WTC11 (cell line): ENCODE measurements at regions not wholly inside any gene's neighbourhood (a gene's known extent, or its start where the extent isn't known, plus 50 kb on each side); places are given as distances from the start of the nearest gene placed in this dataset.
"Not testable (repeated sequence)": the region's sequence is repeated elsewhere in the genome, so short reads cannot be mapped to it uniquely, and the experiment has no call there.

Source experiments
- ATAC-seq: fragments of 200-7000 bp; cut with Tn5 transposase; 2 replicates; pipeline ENCODE4 v1.10.0; 2021; ENCODE audit warnings: mild to moderate bottlenecking, moderate library complexity
- CTCF ChIA-PET: fragments of 300-600 bp; sonication (Branson Sonifier 250); formaldehyde crosslinking; loops from one replicate; lab custom pipeline; 2021; ENCODE audit warnings: antibody characterized with exemption; lab: Charles Lee
- POLR2A ChIA-PET: fragments of 350-600 bp; sonication (Branson Sonifier 250); formaldehyde crosslinking; loops from one replicate; lab custom pipeline; 2021; ENCODE audit warnings: antibody characterized with exemption; lab: Charles Lee
- DNase-seq: peaks from one replicate; pipeline ENCODE4 v3.0.0; 2021; ENCODE audit warnings: low spot score
- H3K27ac Mint-ChIP-seq: 2 replicates; pipeline ENCODE4 v1.8.0; 2021; ENCODE audit warnings: mixed read lengths
- H3K27me3 Mint-ChIP-seq: 2 replicates; pipeline ENCODE4 v1.8.0; 2021; ENCODE audit warnings: low read depth, mild to moderate bottlenecking, moderate library complexity, mixed read lengths
- H3K36me3 Mint-ChIP-seq: 2 replicates; pipeline ENCODE4 v1.8.0; 2021; ENCODE audit warnings: mixed read lengths
- H3K4me1 Mint-ChIP-seq: 2 replicates; pipeline ENCODE4 v1.8.0; 2022; ENCODE audit warnings: mixed read lengths
- H3K4me3 Mint-ChIP-seq: 2 replicates; pipeline ENCODE4 v1.8.0; 2021; ENCODE audit warnings: mild to moderate bottlenecking, moderate library complexity, mixed read lengths
- H3K9me3 Mint-ChIP-seq: 2 replicates; pipeline ENCODE4 v1.8.0; 2021; ENCODE audit warnings: mixed read lengths
- ATF1 ChIP-seq: sonication (generic); formaldehyde crosslinking; IDR thresholded peaks from 2 replicates; pipeline ENCODE4 v1.8.1; 2023; ENCODE audit warnings: mild to moderate bottlenecking, moderate library complexity, missing genetic modification reagents
- CREM ChIP-seq: sonication (generic); formaldehyde crosslinking; IDR thresholded peaks from 2 replicates; pipeline ENCODE4 v1.8.1; 2022; ENCODE audit warnings: mild to moderate bottlenecking, missing genetic modification reagents, moderate library complexity
- FOXK1 ChIP-seq: sonication (generic); formaldehyde crosslinking; IDR thresholded peaks from 2 replicates; pipeline ENCODE4 v1.8.0; 2022; ENCODE audit warnings: mild to moderate bottlenecking, moderate library complexity, missing genetic modification reagents
- HMGA2 ChIP-seq: fragments of 250-450 bp; sonication (Bioruptor Pico); IDR thresholded peaks from 2 replicates; pipeline ENCODE4 v1.4.0; 2021; ENCODE audit warnings: mild to moderate bottlenecking, moderate library complexity
- MYBL2 ChIP-seq: sonication (generic); formaldehyde crosslinking; IDR thresholded peaks from 2 replicates; pipeline ENCODE4 v1.8.1; 2023; ENCODE audit warnings: mild to moderate bottlenecking, moderate library complexity, missing genetic modification reagents
- NFATC4 ChIP-seq: fragments of 250-450 bp; sonication (Bioruptor Pico); IDR thresholded peaks from 2 replicates; pipeline ENCODE4 v1.9.0; 2021; ENCODE audit warnings: mild to moderate bottlenecking
- NFE2L1 ChIP-seq: sonication (generic); formaldehyde crosslinking; IDR thresholded peaks from 2 replicates; pipeline ENCODE4 v1.8.1; 2023; ENCODE audit warnings: missing genetic modification reagents
- NFYB ChIP-seq: sonication (generic); formaldehyde crosslinking; conservative IDR thresholded peaks from 2 replicates; pipeline ENCODE4 v1.8.0; 2022; ENCODE audit warnings: low read depth, missing genetic modification reagents
- OVOL2 ChIP-seq: fragments of 250-450 bp; sonication (Bioruptor Pico); IDR thresholded peaks from 2 replicates; pipeline ENCODE4 v1.9.0; 2021; ENCODE audit warnings: mild to moderate bottlenecking, borderline replicate concordance
- RELA ChIP-seq: sonication (generic); formaldehyde crosslinking; IDR thresholded peaks from 2 replicates; pipeline ENCODE4 v1.8.1; 2022; ENCODE audit warnings: missing genetic modification reagents, mild to moderate bottlenecking, borderline replicate concordance
- SMAD3 ChIP-seq: sonication (generic); formaldehyde crosslinking; IDR thresholded peaks from 2 replicates; pipeline ENCODE4 v1.8.0; 2022; ENCODE audit warnings: missing genetic modification reagents, mild to moderate bottlenecking, borderline replicate concordance
- SMAD4 ChIP-seq: sonication (generic); formaldehyde crosslinking; IDR thresholded peaks from 2 replicates; pipeline ENCODE4 v1.8.0; 2022; ENCODE audit warnings: mild to moderate bottlenecking, missing genetic modification reagents
- ZBTB21 ChIP-seq: sonication (generic); formaldehyde crosslinking; IDR thresholded peaks from 2 replicates; pipeline ENCODE4 v1.8.1; 2023; ENCODE audit warnings: mild to moderate bottlenecking, missing genetic modification reagents, borderline replicate concordance
- ZNF138 ChIP-seq: sonication (generic); formaldehyde crosslinking; conservative IDR thresholded peaks from 2 replicates; pipeline ENCODE4 v1.8.1; 2022; ENCODE audit warnings: mild to moderate bottlenecking, moderate library complexity, missing genetic modification reagents
- ZNF219 ChIP-seq: sonication (generic); formaldehyde crosslinking; IDR thresholded peaks from 2 replicates; pipeline ENCODE4 v1.8.0; 2023; ENCODE audit warnings: missing genetic modification reagents, mild to moderate bottlenecking, borderline replicate concordance
- ZNF671 ChIP-seq: fragments of 250-450 bp; sonication (Bioruptor Pico); IDR thresholded peaks from 2 replicates; pipeline ENCODE4 v1.8.0; 2021; ENCODE audit warnings: mild to moderate bottlenecking
- TF ChIP-seq, protein P1 (sequence below): fragments of 250-450 bp; sonication (Bioruptor Pico); conservative IDR thresholded peaks from 2 replicates; pipeline ENCODE4 v1.9.0; 2021; ENCODE audit warnings: mild to moderate bottlenecking
- TF ChIP-seq, protein P2 (sequence below): sonication (generic); formaldehyde crosslinking; IDR thresholded peaks from 2 replicates; pipeline ENCODE4 v1.8.0; 2023; ENCODE audit warnings: mild to moderate bottlenecking, missing genetic modification reagents
- TF ChIP-seq, protein P3 (sequence below): sonication (generic); formaldehyde crosslinking; IDR thresholded peaks from 2 replicates; pipeline ENCODE4 v1.8.1; 2023; ENCODE audit warnings: mild to moderate bottlenecking, missing genetic modification reagents, borderline replicate concordance
- TF ChIP-seq, protein P4 (sequence below): fragments of 250-450 bp; sonication (Bioruptor Pico); IDR thresholded peaks from 2 replicates; pipeline ENCODE4 v1.9.0; 2021; ENCODE audit warnings: mild to moderate bottlenecking
- TF ChIP-seq, protein P5 (sequence below): sonication (generic); formaldehyde crosslinking; IDR thresholded peaks from 2 replicates; pipeline ENCODE4 v1.8.0; 2022; ENCODE audit warnings: mild to moderate bottlenecking, missing genetic modification reagents
- TF ChIP-seq, protein P6 (sequence below): sonication (generic); formaldehyde crosslinking; IDR thresholded peaks from 2 replicates; pipeline ENCODE4 v1.8.1; 2023; ENCODE audit warnings: mild to moderate bottlenecking, missing genetic modification reagents, moderate library complexity
- TF ChIP-seq, protein P7 (sequence below): sonication (generic); formaldehyde crosslinking; IDR thresholded peaks from 2 replicates; pipeline ENCODE4 v1.8.1; 2022; ENCODE audit warnings: low read depth, mild to moderate bottlenecking, moderate library complexity, missing genetic modification reagents, borderline replicate concordance

DNA sequence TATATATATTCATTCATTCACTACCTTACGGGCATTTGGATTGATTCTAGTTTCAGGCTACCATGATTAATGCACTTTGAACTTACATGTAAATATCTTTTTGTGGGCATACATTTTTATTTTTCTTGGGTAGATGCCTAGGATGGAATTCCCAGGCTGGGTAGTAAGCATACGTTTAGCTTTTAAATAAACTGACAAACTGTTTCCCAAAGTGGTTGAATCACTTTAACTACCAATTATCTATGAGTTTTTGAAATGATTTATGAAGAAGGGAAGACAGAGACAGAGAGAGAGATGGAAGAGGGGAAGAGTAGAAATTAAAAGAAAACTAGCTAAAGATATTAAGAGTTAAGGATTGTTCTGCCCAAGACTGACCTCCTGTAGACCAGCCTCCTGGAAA lies 612.6 kb downstream of the PSAT1 start (continued):
- TF ChIP-seq SMAD3 (CRISPR knock-in tag) (no peak), ZNF671 (CRISPR knock-in tag) (no peak), NFATC4 (CRISPR knock-in tag) (no peak), ZNF138 (CRISPR knock-in tag) (no peak), NFYB (CRISPR knock-in tag) (no peak), MYBL2 (CRISPR knock-in tag) (no peak), NFE2L1 (no peak)
- TF ChIP-seq, protein P1, sequence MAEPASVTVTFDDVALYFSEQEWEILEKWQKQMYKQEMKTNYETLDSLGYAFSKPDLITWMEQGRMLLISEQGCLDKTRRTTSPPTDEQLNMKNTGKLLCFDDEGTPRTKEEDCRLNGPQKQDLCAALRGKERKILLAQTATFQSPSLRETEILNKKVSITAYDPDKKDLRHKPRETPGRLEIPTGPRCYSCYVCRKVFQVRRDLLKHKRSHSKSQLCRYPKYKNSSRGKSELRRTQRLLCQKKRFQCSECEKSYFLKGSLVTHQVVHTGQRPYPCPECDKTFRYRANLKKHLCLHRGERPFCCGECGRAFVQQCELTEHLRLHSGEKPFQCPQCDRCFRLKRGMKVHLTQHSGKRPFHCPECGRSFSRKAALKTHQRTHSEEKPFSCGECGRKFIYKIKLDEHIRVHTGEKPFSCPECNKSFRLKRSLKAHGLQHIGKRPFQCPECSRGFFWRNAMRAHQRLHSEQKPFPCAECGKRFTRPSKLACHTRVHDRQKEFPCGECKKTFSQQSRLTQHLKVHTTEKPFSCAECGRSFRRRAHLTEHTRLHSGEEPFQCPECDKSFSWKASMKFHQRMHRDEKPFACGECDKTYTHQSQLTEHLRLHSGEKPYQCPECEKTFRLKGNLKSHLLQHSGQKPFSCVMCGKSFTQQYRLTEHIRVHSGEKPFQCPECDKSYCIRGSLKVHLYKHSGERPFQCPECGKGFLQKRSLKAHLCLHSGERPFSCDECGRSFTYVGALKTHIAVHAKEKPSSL, result no peak
- TF ChIP-seq, protein P2, sequence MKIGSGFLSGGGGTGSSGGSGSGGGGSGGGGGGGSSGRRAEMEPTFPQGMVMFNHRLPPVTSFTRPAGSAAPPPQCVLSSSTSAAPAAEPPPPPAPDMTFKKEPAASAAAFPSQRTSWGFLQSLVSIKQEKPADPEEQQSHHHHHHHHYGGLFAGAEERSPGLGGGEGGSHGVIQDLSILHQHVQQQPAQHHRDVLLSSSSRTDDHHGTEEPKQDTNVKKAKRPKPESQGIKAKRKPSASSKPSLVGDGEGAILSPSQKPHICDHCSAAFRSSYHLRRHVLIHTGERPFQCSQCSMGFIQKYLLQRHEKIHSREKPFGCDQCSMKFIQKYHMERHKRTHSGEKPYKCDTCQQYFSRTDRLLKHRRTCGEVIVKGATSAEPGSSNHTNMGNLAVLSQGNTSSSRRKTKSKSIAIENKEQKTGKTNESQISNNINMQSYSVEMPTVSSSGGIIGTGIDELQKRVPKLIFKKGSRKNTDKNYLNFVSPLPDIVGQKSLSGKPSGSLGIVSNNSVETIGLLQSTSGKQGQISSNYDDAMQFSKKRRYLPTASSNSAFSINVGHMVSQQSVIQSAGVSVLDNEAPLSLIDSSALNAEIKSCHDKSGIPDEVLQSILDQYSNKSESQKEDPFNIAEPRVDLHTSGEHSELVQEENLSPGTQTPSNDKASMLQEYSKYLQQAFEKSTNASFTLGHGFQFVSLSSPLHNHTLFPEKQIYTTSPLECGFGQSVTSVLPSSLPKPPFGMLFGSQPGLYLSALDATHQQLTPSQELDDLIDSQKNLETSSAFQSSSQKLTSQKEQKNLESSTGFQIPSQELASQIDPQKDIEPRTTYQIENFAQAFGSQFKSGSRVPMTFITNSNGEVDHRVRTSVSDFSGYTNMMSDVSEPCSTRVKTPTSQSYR (CRISPR knock-in tag), result no peak
- TF ChIP-seq, protein P3, sequence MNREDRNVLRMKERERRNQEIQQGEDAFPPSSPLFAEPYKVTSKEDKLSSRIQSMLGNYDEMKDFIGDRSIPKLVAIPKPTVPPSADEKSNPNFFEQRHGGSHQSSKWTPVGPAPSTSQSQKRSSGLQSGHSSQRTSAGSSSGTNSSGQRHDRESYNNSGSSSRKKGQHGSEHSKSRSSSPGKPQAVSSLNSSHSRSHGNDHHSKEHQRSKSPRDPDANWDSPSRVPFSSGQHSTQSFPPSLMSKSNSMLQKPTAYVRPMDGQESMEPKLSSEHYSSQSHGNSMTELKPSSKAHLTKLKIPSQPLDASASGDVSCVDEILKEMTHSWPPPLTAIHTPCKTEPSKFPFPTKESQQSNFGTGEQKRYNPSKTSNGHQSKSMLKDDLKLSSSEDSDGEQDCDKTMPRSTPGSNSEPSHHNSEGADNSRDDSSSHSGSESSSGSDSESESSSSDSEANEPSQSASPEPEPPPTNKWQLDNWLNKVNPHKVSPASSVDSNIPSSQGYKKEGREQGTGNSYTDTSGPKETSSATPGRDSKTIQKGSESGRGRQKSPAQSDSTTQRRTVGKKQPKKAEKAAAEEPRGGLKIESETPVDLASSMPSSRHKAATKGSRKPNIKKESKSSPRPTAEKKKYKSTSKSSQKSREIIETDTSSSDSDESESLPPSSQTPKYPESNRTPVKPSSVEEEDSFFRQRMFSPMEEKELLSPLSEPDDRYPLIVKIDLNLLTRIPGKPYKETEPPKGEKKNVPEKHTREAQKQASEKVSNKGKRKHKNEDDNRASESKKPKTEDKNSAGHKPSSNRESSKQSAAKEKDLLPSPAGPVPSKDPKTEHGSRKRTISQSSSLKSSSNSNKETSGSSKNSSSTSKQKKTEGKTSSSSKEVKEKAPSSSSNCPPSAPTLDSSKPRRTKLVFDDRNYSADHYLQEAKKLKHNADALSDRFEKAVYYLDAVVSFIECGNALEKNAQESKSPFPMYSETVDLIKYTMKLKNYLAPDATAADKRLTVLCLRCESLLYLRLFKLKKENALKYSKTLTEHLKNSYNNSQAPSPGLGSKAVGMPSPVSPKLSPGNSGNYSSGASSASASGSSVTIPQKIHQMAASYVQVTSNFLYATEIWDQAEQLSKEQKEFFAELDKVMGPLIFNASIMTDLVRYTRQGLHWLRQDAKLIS (CRISPR knock-in tag), result no peak
- TF ChIP-seq, protein P4, sequence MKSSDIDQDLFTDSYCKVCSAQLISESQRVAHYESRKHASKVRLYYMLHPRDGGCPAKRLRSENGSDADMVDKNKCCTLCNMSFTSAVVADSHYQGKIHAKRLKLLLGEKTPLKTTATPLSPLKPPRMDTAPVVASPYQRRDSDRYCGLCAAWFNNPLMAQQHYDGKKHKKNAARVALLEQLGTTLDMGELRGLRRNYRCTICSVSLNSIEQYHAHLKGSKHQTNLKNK (CRISPR knock-in tag), result no peak

DNA sequence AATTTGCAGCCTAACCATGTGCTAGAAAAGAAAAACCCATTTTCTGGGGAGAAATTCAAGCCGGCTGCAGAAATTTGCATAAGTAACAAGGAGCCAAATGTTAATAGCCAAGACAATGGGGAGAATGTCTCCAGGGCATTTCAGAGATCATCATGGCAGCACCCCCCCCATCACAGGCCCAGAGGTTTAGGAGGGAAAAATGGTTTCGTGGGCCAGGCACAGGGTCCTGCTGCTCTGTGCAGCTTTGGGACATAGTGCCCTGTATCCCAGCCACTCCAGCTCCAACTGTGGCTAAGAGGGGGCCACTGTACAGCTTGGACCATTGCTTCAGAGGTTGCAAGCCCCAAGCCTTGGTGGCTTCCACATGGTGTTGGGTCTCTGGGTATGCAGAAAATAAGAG lies 620.0 kb downstream of the PSAT1 start:
- ATAC-seq, H3K4me3 Mint-ChIP-seq, CTCF ChIA-PET, H3K4me1 Mint-ChIP-seq, POLR2A ChIA-PET, H3K27me3 Mint-ChIP-seq, DNase-seq, H3K27ac Mint-ChIP-seq: not testable (repeated sequence)
- Mint-ChIP-seq H3K9me3 (peaks cover 28% of the 10 kb centered on the region), H3K36me3 (peaks cover 24% of the 10 kb centered on the region)

DNA sequence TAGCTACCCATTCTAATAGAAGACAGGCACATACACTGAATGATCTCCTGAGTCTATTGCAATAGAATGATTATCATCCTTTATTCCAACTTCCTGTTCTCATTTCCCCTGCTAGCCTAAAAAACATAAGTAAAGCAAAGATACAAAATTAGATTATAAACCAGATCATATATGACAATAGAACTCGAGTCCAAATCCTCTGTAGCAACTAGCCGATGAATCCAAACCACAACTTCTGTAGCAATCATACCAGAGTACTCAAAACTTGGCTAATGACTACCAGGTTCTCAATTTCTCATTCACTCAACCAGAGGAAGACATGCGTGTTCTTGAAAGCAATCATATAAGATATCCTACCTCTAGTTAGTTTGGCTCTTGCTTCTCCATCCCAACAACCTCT lies 622.1 kb downstream of the PSAT1 start:
- ChIA-PET CTCF (no interaction called here), POLR2A (no interaction called here)
- Mint-ChIP-seq H3K4me3 (no peak overlapping the region), H3K27me3 (no peaks in the 10 kb centered on the region; the same call in 1 of the 2 replicates), H3K36me3 (peaks cover 24% of the 10 kb centered on the region), H3K27ac (no peak overlapping the region), H3K4me1 (no peaks in the 10 kb centered on the region), H3K9me3 (peaks cover 28% of the 10 kb centered on the region)
- TF ChIP-seq ZBTB21 (CRISPR knock-in tag), result no peak
- TF ChIP-seq, protein P5, sequence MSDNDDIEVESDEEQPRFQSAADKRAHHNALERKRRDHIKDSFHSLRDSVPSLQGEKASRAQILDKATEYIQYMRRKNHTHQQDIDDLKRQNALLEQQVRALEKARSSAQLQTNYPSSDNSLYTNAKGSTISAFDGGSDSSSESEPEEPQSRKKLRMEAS (CRISPR knock-in tag), result no peak
- TF ChIP-seq, protein P6, sequence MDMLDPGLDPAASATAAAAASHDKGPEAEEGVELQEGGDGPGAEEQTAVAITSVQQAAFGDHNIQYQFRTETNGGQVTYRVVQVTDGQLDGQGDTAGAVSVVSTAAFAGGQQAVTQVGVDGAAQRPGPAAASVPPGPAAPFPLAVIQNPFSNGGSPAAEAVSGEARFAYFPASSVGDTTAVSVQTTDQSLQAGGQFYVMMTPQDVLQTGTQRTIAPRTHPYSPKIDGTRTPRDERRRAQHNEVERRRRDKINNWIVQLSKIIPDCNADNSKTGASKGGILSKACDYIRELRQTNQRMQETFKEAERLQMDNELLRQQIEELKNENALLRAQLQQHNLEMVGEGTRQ (CRISPR knock-in tag), result no peak
- no peak for TF ChIP-seq ZNF219 (CRISPR knock-in tag)
- TF ChIP-seq, protein P4 (CRISPR knock-in tag), result no peak
- TF ChIP-seq HMGA2, result no peak
- no peak for TF ChIP-seq FOXK1 (CRISPR knock-in tag)
- no peak for TF ChIP-seq MYBL2 (CRISPR knock-in tag)
- TF ChIP-seq ATF1 (CRISPR knock-in tag), result no peak
- TF ChIP-seq RELA (CRISPR knock-in tag), result no peak
- no peak for TF ChIP-seq OVOL2 (CRISPR knock-in tag)
- TF ChIP-seq, protein P7, sequence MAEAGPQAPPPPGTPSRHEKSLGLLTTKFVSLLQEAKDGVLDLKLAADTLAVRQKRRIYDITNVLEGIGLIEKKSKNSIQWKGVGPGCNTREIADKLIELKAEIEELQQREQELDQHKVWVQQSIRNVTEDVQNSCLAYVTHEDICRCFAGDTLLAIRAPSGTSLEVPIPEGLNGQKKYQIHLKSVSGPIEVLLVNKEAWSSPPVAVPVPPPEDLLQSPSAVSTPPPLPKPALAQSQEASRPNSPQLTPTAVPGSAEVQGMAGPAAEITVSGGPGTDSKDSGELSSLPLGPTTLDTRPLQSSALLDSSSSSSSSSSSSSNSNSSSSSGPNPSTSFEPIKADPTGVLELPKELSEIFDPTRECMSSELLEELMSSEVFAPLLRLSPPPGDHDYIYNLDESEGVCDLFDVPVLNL (CRISPR knock-in tag), result no peak
- no peak for TF ChIP-seq CREM (CRISPR knock-in tag)
- TF ChIP-seq SMAD4, result no peak
- no peak for DNase-seq
- ATAC-seq, result no peak
